GM12891 (cell line): ENCODE measurements at regions not wholly inside any gene's neighbourhood (a gene's known extent, or its start where the extent isn't known, plus 50 kb on each side); places are given as distances from the start of the nearest gene placed in this dataset.

ENCODE experiments used
- PAX5 ChIP-seq: IDR thresholded peaks from 2 replicates; pipeline ENCODE4 v1.6.1; 2011; ENCODE audit warnings: low read length, moderate library complexity, mild to moderate bottlenecking; ENCODE audit not compliant: insufficient read depth, severe bottlenecking
- POLR2A ChIP-seq: IDR thresholded peaks from 2 replicates; pipeline ENCODE4 v1.6.1; 2011; ENCODE audit warnings: low read depth, low read length, control low read depth
- POLR2AphosphoS5 ChIP-seq: IDR thresholded peaks from 2 replicates; pipeline ENCODE4 v1.6.1; 2011; ENCODE audit warnings: low read depth, low read length, control low read depth
- TAF1 ChIP-seq: IDR thresholded peaks from 2 replicates; pipeline ENCODE4 v1.6.1; 2011; ENCODE audit warnings: low read depth, low read length, control low read depth

DNA sequence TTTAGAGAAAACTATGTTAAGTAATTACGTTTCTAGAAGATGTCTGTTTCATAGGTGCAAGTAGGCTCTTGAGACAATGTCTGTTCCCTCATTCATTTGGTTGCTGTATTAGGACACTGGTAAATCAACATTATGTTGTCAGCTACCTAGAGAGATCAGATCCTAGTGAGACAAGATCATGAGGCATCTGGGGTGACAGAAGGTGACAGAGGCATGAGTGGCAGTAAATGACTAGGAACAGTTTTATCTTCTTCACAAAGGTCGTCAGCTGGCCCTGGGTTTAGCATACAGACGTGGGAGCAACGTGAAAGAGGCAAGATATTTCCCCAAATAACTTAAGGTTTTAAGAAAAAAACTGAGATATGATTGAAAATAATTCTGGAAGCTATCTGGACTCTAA, 1926.3 kb upstream of the WWC1 start:
- TF ChIP-seq POLR2A (no peak), POLR2AphosphoS5 (no peak), TAF1 (no peak), PAX5 (no peak)
